ENCODE measurements at regions not wholly inside any gene's neighbourhood (a gene's known extent, or its start where the extent isn't known, plus 50 kb on each side); places are given as distances from the start of the nearest gene placed in this dataset.

- no peak for TF ChIP-seq POLR2A (IDR thresholded peaks at IDR 0.05)
- no peak for TF ChIP-seq CTCF (IDR thresholded peaks at IDR 0.05)
- no peak for DNase-seq
- intact Hi-C loops (cut with DNase I; ENCODE audit: low total_unique reads) = no loop called here
Measured at GRCh38 chrX:39501822-39502221, 595.9 kb downstream of the BCOR start.

GRCh38 chrX:39502486-39502885, 595.3 kb downstream of the BCOR start:
- Histone ChIP-seq H3K4me1 (no peaks in the 10 kb centered on the region), H3K27ac (no peak overlapping the region), H3K4me3 (no peak overlapping the region), H3K36me3 (no peaks in the 10 kb centered on the region), H3K27me3 (peaks cover 0 to 3% of the 10 kb centered on the region in 2 donors), H3K9me3 (no peaks in the 10 kb centered on the region)
- DNase-seq = no peak
- TF ChIP-seq POLR2A (IDR thresholded peaks at IDR 0.05) (no peak), CTCF (IDR thresholded peaks at IDR 0.05) (no peak)
- intact Hi-C loops (cut with DNase I; ENCODE audit: low total_unique reads) = no loop called here

More at GRCh38 chrX:39501822-39502221, 595.9 kb downstream of the BCOR start:
- H3K36me3 ChIP-seq = no peaks in the 10 kb centered on the region
- peaks cover 0 to 3% of the 10 kb centered on the region in 2 donors for H3K27me3 ChIP-seq
- H3K9me3 ChIP-seq = no peaks in the 10 kb centered on the region
- no peak overlapping the region for H3K4me3 ChIP-seq
- H3K27ac ChIP-seq = no peak overlapping the region
- no peaks in the 10 kb centered on the region for H3K4me1 ChIP-seq

GRCh38 chrX:39504227-39504626, 593.5 kb downstream of the BCOR start:
- Histone ChIP-seq H3K27ac (no peak overlapping the region), H3K4me3 (no peak overlapping the region), H3K27me3 (peaks cover 0 to 3% of the 10 kb centered on the region in 2 donors), H3K36me3 (no peaks in the 10 kb centered on the region), H3K4me1 (no peaks in the 10 kb centered on the region), H3K9me3 (peaks cover 0 to under 1% of the 10 kb centered on the region in 2 donors)
- TF ChIP-seq CTCF (IDR thresholded peaks at IDR 0.05) = no peak
- TF ChIP-seq POLR2A (IDR thresholded peaks at IDR 0.05) = no peak
- intact Hi-C loops (cut with DNase I; ENCODE audit: low total_unique reads) = no loop called here
- DNase-seq = no peak

- no peaks in the 10 kb centered on the region for H3K36me3 ChIP-seq
- H3K27ac ChIP-seq = no peak overlapping the region
- no peaks in the 10 kb centered on the region for H3K4me1 ChIP-seq
- intact Hi-C loops (cut with DNase I; ENCODE audit: low total_unique reads) = no loop called here
- no peak overlapping the region for H3K4me3 ChIP-seq
- DNase-seq = no peak
- H3K27me3 ChIP-seq = peaks cover 0 to 3% of the 10 kb centered on the region in 2 donors
- H3K9me3 ChIP-seq = peaks cover 0 to 4% of the 10 kb centered on the region in 2 donors
- TF ChIP-seq CTCF (IDR thresholded peaks at IDR 0.05) (no peak), POLR2A (IDR thresholded peaks at IDR 0.05) (no peak)
Measured at GRCh38 chrX:39504850-39505259, 592.9 kb downstream of the BCOR start.

GRCh38 chrX:39506131-39506530, 591.6 kb downstream of the BCOR start:
- Histone ChIP-seq H3K36me3 (no peaks in the 10 kb centered on the region), H3K27ac (no peak overlapping the region), H3K4me1 (no peaks in the 10 kb centered on the region), H3K4me3 (no peak overlapping the region), H3K9me3 (peaks cover 0 to 4% of the 10 kb centered on the region in 2 donors), H3K27me3 (peaks cover 0 to 3% of the 10 kb centered on the region in 2 donors)
- intact Hi-C loops (cut with DNase I; ENCODE audit: low total_unique reads) = no loop called here
- TF ChIP-seq POLR2A (IDR thresholded peaks at IDR 0.05) (no peak), CTCF (IDR thresholded peaks at IDR 0.05) (no peak)
- no peak for DNase-seq

Data from uterus (tissue), 3 donors.